ENCODE measurements at regions not wholly inside any gene's neighbourhood (a gene's known extent, or its start where the extent isn't known, plus 50 kb on each side); places are given as distances from the start of the nearest gene placed in this dataset.

- ChIA-PET CTCF (no interaction called here), POLR2A (no interaction called here)
- no peak for DNase-seq (ENCODE audit: extremely low spot score)
- TF ChIP-seq ELF4 (IDR thresholded peaks at IDR 0.05) (no peak), HDGF (IDR thresholded peaks at IDR 0.05; ENCODE audit: borderline replicate concordance) (no peak), SUZ12 (IDR thresholded peaks at IDR 0.05) (no peak)
These were observed 399.6 kb upstream of the EPHA3 start for GRCh38 chr3:88707837-88708236.

DNA sequence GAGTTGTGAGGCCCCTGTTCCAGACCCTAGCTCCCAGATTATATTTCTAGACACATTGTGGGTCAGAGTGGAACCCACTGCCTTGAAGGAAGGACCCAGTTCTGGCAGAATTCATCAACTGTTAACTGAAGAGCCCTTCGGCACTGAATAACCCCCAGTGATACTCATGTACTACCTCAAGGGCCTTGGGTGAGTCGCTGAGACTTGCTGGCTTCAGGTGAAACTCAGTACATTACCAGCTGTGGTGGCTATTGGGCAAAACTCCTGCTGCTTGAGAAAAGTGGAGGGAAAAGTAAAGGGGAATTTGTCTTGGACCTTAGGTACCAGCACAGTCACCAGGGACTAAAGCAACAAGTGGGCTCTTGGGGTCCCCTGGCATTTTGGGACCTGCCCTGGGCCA, 394.9 kb upstream of the EPHA3 start:
- CTCF ChIA-PET = no interaction called here
- TF ChIP-seq FOXK2 (IDR thresholded peaks at IDR 0.05) = no peak
- TF ChIP-seq CTBP1 (IDR thresholded peaks at IDR 0.05; ENCODE audit: borderline replicate concordance) = no peak
- TF ChIP-seq LEF1 (IDR thresholded peaks at IDR 0.05; ENCODE audit: borderline replicate concordance) = no peak
- no peak for TF ChIP-seq FOXM1 (IDR thresholded peaks at IDR 0.05; ENCODE audit: borderline replicate concordance)
- TF ChIP-seq HDGF (IDR thresholded peaks at IDR 0.05; ENCODE audit: borderline replicate concordance) = no peak
- no peak for TF ChIP-seq SP1 (IDR thresholded peaks at IDR 0.05)
- TF ChIP-seq SUZ12 (IDR thresholded peaks at IDR 0.05) = no peak
- no peak for TF ChIP-seq FOXA1 (IDR thresholded peaks at IDR 0.05)
- TF ChIP-seq ELF4 (IDR thresholded peaks at IDR 0.05) = no peak
- TF ChIP-seq, protein P1, sequence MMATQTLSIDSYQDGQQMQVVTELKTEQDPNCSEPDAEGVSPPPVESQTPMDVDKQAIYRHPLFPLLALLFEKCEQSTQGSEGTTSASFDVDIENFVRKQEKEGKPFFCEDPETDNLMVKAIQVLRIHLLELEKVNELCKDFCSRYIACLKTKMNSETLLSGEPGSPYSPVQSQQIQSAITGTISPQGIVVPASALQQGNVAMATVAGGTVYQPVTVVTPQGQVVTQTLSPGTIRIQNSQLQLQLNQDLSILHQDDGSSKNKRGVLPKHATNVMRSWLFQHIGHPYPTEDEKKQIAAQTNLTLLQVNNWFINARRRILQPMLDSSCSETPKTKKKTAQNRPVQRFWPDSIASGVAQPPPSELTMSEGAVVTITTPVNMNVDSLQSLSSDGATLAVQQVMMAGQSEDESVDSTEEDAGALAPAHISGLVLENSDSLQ (IDR thresholded peaks at IDR 0.05) = no peak
- TF ChIP-seq TARDBP (IDR thresholded peaks at IDR 0.05) = no peak
- TF ChIP-seq L3MBTL2 (conservative IDR thresholded peaks at IDR 0.05) = no peak
- no peak for TF ChIP-seq ARNT (IDR thresholded peaks at IDR 0.05)
- TF ChIP-seq BHLHE40 (IDR thresholded peaks at IDR 0.05; ENCODE audit: borderline replicate concordance) = no peak
- TF ChIP-seq NFRKB (IDR thresholded peaks at IDR 0.05) = no peak
- no peak for TF ChIP-seq ZNF384 (IDR thresholded peaks at IDR 0.05)

DNA sequence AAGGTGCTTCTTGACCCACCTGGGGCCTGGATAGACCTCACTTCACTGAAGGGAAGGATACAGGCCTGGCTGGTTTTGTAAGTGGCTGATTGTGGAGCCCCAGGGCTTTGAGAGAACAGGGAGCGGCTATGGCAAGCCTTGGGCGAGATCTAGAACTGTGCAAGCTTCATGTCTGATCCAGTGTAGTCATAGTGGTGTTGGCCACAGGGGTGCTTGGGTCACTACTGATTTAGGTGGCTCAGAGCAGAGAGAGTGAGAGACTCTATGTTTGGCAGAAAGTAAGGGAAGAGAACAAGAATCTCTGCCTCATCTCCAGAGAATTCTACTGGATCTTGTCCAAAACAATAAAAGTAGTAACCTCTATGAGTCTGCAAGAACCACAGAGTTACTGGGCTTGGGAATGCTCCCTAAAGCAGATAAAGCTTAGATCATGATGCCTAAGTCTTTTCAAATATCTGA, 394.2 kb upstream of the EPHA3 start:
- no peak for DNase-seq (ENCODE audit: extremely low spot score)
- POLR2A ChIA-PET = no interaction called here
- no peak for TF ChIP-seq SUZ12 (IDR thresholded peaks at IDR 0.05)
- no peak for TF ChIP-seq NFRKB (IDR thresholded peaks at IDR 0.05)
- CTCF ChIA-PET = no interaction called here

More for the DNA sequence above, 394.9 kb upstream of the EPHA3 start:
- no peak for DNase-seq (ENCODE audit: extremely low spot score)
- POLR2A ChIA-PET = no interaction called here

DNA sequence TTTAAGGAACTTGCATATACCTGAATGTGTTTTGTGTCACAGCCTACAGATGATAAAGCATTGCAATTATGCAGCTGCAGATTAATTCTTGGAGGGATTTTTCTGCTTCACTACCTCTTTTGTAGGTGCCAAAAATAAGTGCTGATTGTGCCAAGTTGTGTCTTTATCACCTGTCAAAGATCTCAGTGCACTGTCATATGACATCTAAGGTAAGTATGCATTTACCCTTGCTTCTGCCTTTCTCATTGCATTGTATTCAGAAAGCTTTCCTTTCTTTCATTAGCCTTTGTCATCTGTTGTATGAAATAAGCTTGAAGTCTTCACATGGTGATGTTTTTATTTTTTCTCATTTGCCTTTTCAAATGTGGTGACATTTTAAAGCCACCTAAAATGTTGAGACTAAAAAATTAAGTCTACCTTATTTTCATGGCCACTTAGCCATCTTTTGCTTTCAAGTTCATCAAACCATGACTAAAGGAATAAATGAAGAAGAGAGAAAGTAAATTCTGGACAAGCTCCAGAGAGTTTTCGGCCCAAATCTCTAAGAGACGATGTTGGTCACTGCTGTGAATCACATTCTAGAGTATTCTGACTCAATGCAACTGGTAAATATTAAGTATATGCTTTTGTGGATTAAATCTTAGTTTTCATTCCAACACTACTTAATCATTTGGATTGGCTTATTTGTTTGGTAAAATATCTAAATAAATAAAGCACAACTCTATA, 381.8 kb upstream of the EPHA3 start:
- DNase-seq (ENCODE audit: extremely low spot score) = no peak
- TF ChIP-seq LEF1 (IDR thresholded peaks at IDR 0.05; ENCODE audit: borderline replicate concordance) (no peak), NFRKB (IDR thresholded peaks at IDR 0.05) (no peak), SP1 (IDR thresholded peaks at IDR 0.05) (no peak), TARDBP (IDR thresholded peaks at IDR 0.05) (no peak), CTBP1 (IDR thresholded peaks at IDR 0.05; ENCODE audit: borderline replicate concordance) (no peak), L3MBTL2 (conservative IDR thresholded peaks at IDR 0.05) (no peak), BHLHE40 (IDR thresholded peaks at IDR 0.05; ENCODE audit: borderline replicate concordance) (no peak), ELF4 (IDR thresholded peaks at IDR 0.05) (no peak), SUZ12 (IDR thresholded peaks at IDR 0.05) (no peak), ZNF384 (IDR thresholded peaks at IDR 0.05) (no peak)
- CTCF ChIA-PET = no interaction called here
- POLR2A ChIA-PET = no interaction called here

DNA sequence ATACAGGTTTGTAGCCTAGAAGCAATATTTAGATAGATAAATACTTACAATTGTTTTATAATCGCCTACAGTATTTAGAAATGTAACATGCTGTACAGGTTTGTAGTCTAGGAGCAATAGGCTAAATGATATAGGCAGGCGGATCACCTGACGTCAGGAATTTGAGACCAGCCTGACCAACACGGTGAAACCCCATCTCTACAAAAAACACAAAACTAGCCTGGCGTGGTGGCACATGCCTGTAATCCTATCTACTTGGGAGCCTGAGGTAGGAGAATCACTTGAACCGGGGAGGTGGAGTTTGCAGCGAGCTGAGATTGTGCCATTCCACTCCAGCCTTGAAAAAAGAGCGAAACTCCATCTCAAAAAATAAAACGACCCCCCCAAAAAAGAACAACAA, 375.2 kb upstream of the EPHA3 start:
- ChIA-PET CTCF (no interaction called here), POLR2A (no interaction called here)
- TF ChIP-seq ELF4 (IDR thresholded peaks at IDR 0.05) = no peak
- TF ChIP-seq, protein P1 (IDR thresholded peaks at IDR 0.05) = no peak
- TF ChIP-seq SP1 (IDR thresholded peaks at IDR 0.05) = no peak
- TF ChIP-seq TARDBP (IDR thresholded peaks at IDR 0.05) = no peak
- TF ChIP-seq ZNF384 (IDR thresholded peaks at IDR 0.05) = no peak
- no peak for TF ChIP-seq NFRKB (IDR thresholded peaks at IDR 0.05)
- TF ChIP-seq FOXM1 (IDR thresholded peaks at IDR 0.05; ENCODE audit: borderline replicate concordance) = no peak
- TF ChIP-seq CTBP1 (IDR thresholded peaks at IDR 0.05; ENCODE audit: borderline replicate concordance) = no peak
- no peak for TF ChIP-seq BHLHE40 (IDR thresholded peaks at IDR 0.05; ENCODE audit: borderline replicate concordance)
- TF ChIP-seq LEF1 (IDR thresholded peaks at IDR 0.05; ENCODE audit: borderline replicate concordance) = no peak
- no peak for TF ChIP-seq FOXK2 (IDR thresholded peaks at IDR 0.05)
- TF ChIP-seq HDGF (IDR thresholded peaks at IDR 0.05; ENCODE audit: borderline replicate concordance) = no peak
- DNase-seq (ENCODE audit: extremely low spot score) = no peak

GRCh38 chr3:88742106-88742505, 365.3 kb upstream of the EPHA3 start:
- ChIA-PET POLR2A (no interaction called here), CTCF (no interaction called here)
- TF ChIP-seq, protein P1 (IDR thresholded peaks at IDR 0.05) = no peak
- TF ChIP-seq NFRKB (IDR thresholded peaks at IDR 0.05) (no peak), CTBP1 (IDR thresholded peaks at IDR 0.05; ENCODE audit: borderline replicate concordance) (no peak), TARDBP (IDR thresholded peaks at IDR 0.05) (no peak), ZNF384 (IDR thresholded peaks at IDR 0.05) (no peak), ARNT (IDR thresholded peaks at IDR 0.05) (no peak), FOXM1 (IDR thresholded peaks at IDR 0.05; ENCODE audit: borderline replicate concordance) (no peak), BHLHE40 (IDR thresholded peaks at IDR 0.05; ENCODE audit: borderline replicate concordance) (no peak), SUZ12 (IDR thresholded peaks at IDR 0.05) (no peak), FOXA1 (IDR thresholded peaks at IDR 0.05) (no peak), HDGF (IDR thresholded peaks at IDR 0.05; ENCODE audit: borderline replicate concordance) (no peak), LEF1 (IDR thresholded peaks at IDR 0.05; ENCODE audit: borderline replicate concordance) (no peak), SP1 (IDR thresholded peaks at IDR 0.05) (no peak), FOXK2 (IDR thresholded peaks at IDR 0.05) (no peak), ELF4 (IDR thresholded peaks at IDR 0.05) (no peak), L3MBTL2 (conservative IDR thresholded peaks at IDR 0.05) (no peak)
- DNase-seq (ENCODE audit: extremely low spot score) = no peak

All from HEK293T (cell line).